ENCODE measurements at regions not wholly inside any gene's neighbourhood (a gene's known extent, or its start where the extent isn't known, plus 50 kb on each side); places are given as distances from the start of the nearest gene placed in this dataset.

GRCh38 chr2:126990605-126991532 lies 92.2 kb downstream of the TEX51 start:
- no peak for DNase-seq

- no peak for DNase-seq
Observed at GRCh38 chr2:126994340-126994777, 95.7 kb downstream of the TEX51 start.

- DNase-seq: no peak
Observed at GRCh38 chr2:126995621-126996377, 97.1 kb downstream of the TEX51 start.

GRCh38 chr2:126996378-126996699 lies 97.6 kb downstream of the TEX51 start:
- DNase-seq: no peak

All from left kidney (tissue), 1 donor.